Endodermal cell (in vitro differentiated cells): ENCODE measurements at regions not wholly inside any gene's neighbourhood (a gene's known extent, or its start where the extent isn't known, plus 50 kb on each side); places are given as distances from the start of the nearest gene placed in this dataset.
"Not testable (repeated sequence)": the region's sequence is repeated elsewhere in the genome, so short reads cannot be mapped to it uniquely, and the experiment has no call there.

Experiments used
- DNase-seq: peaks from one replicate; pipeline ENCODE4 v3.0.0-alpha.2; 2017
- H3K27ac ChIP-seq: 2 replicates; pipeline ENCODE4 v1.5.1; 2013; ENCODE audit warnings: mild to moderate bottlenecking, low read depth, low read length, moderate library complexity
- H3K27me3 ChIP-seq: 2 replicates; pipeline ENCODE4 v1.6.1; 2013; ENCODE audit warnings: mild to moderate bottlenecking, low read length, moderate library complexity; ENCODE audit not compliant: insufficient read depth, control insufficient read depth, poor library complexity, severe bottlenecking
- H3K36me3 ChIP-seq: 2 replicates; pipeline ENCODE4 v1.7.0; 2013; ENCODE audit warnings: mild to moderate bottlenecking, low read length, moderate library complexity; ENCODE audit not compliant: control insufficient read depth, insufficient read depth
- H3K4me1 ChIP-seq: one replicate; pipeline ENCODE4 v1.7.0; 2013; ENCODE audit warnings: low read length; ENCODE audit not compliant: control insufficient read depth, insufficient read depth
- H3K4me3 ChIP-seq: 2 replicates; pipeline ENCODE4 v1.5.1; 2013; ENCODE audit warnings: mild to moderate bottlenecking, low read length, moderate library complexity
- H3K9ac ChIP-seq: 2 replicates; pipeline ENCODE4 v1.6.1; 2013; ENCODE audit warnings: mild to moderate bottlenecking, low read length, moderate library complexity; ENCODE audit not compliant: poor library complexity, severe bottlenecking; ENCODE audit errors: extremely low read depth
- H3K9me3 ChIP-seq: 2 replicates; pipeline ENCODE4 v1.6.1; 2013; ENCODE audit warnings: mild to moderate bottlenecking, low read length, moderate library complexity; ENCODE audit not compliant: control insufficient read depth
- H3K27ac Mint-ChIP-seq: 2 replicates; pipeline ENCODE4 v1.8.0; 2020; ENCODE audit warnings: mixed read lengths
- H3K27me3 Mint-ChIP-seq: 2 replicates; pipeline ENCODE4 v1.8.0; 2021; ENCODE audit warnings: mild to moderate bottlenecking, mixed read lengths; ENCODE audit not compliant: insufficient read depth
- H3K36me3 Mint-ChIP-seq: 2 replicates; pipeline ENCODE4 v1.8.0; 2020; ENCODE audit warnings: low read depth, mixed read lengths
- H3K4me1 Mint-ChIP-seq: 2 replicates; pipeline ENCODE4 v1.8.0; 2020; ENCODE audit warnings: mixed read lengths
- H3K4me3 Mint-ChIP-seq: 2 replicates; pipeline ENCODE4 v1.8.0; 2020; ENCODE audit warnings: mild to moderate bottlenecking, moderate library complexity, mixed read lengths
- H3K9me3 Mint-ChIP-seq: 2 replicates; pipeline ENCODE4 v1.8.0; 2020; ENCODE audit warnings: mild to moderate bottlenecking, mixed read lengths
- CTCF ChIP-seq: fragments of 200-600 bp; sonication (generic); conservative IDR thresholded peaks from 2 replicates; pipeline ENCODE4 v1.5.0; 2021; ENCODE audit warnings: antibody characterized with exemption, mild to moderate bottlenecking
- WGBS, 2 experiments: methylation state at CpG; one replicate each; pipeline versions ENCODE4 v1.1.5 to v1.1.7; 2013; ENCODE audit warnings: missing lambda C conversion rate in 2 of 2, mixed read lengths in 1 of 2; ENCODE audit not compliant: insufficient coverage in 1 of 2, insufficient read length in 1 of 2; 5-methylcytosine and 5-hydroxymethylcytosine counted together

- DNase-seq = no peak
- no peak for TF ChIP-seq CTCF
- Histone ChIP-seq H3K27me3 (no peaks in the 10 kb centered on the region), H3K27ac (no peak overlapping the region), H3K4me3 (no peak overlapping the region), H3K9ac (no peak overlapping the region), H3K36me3 (no peaks in the 10 kb centered on the region), H3K4me1 (no peaks in the 10 kb centered on the region), H3K9me3 (peaks cover 6% of the 10 kb centered on the region)
- no peaks in the 10 kb centered on the region for H3K36me3 Mint-ChIP-seq
- peaks cover 13% of the 10 kb centered on the region for H3K4me1 Mint-ChIP-seq
- peaks cover 16% of the 10 kb centered on the region for H3K27me3 Mint-ChIP-seq
- peaks cover 13% of the 10 kb centered on the region for H3K9me3 Mint-ChIP-seq
- 95 to 98% methylated on average over 5 of the region's 5 CpGs for WGBS, 2 experiments
- H3K27ac Mint-ChIP-seq = no peak overlapping the region
- H3K4me3 Mint-ChIP-seq = no peak overlapping the region
Measured at GRCh38 chr3:128546646-128547045, 53.6 kb upstream of the GATA2 start.

- peaks cover 6% of the 10 kb centered on the region for H3K9me3 ChIP-seq
- Mint-ChIP-seq H3K4me3 (no peak overlapping the region), H3K4me1 (peaks cover 13% of the 10 kb centered on the region), H3K36me3 (no peaks in the 10 kb centered on the region), H3K27ac (no peak overlapping the region), H3K27me3 (peaks cover 19% of the 10 kb centered on the region), H3K9me3 (peaks cover 15% of the 10 kb centered on the region)
- TF ChIP-seq CTCF = no peak
- H3K9ac ChIP-seq = no peak overlapping the region
- no peak for DNase-seq
- no peaks in the 10 kb centered on the region for H3K4me1 ChIP-seq
- no peaks in the 10 kb centered on the region for H3K27me3 ChIP-seq
- WGBS, 2 experiments = 89 to 94% methylated on average over 4 to 8 of the region's 8 CpGs
- no peak overlapping the region for H3K4me3 ChIP-seq
- no peaks in the 10 kb centered on the region for H3K36me3 ChIP-seq
- H3K27ac ChIP-seq = no peak overlapping the region
Measured at GRCh38 chr3:128545120-128545752, 52.2 kb upstream of the GATA2 start.

GRCh38 chr3:128544190-128544589, 51.2 kb upstream of the GATA2 start:
- H3K36me3 ChIP-seq = no peaks in the 10 kb centered on the region
- DNase-seq = no peak
- H3K27me3 ChIP-seq = peaks cover 10% of the 10 kb centered on the region
- no peaks in the 10 kb centered on the region for H3K4me1 ChIP-seq
- peaks cover 20% of the 10 kb centered on the region for H3K27me3 Mint-ChIP-seq
- no peak overlapping the region for H3K9ac ChIP-seq
- H3K9me3 ChIP-seq = peaks cover 6% of the 10 kb centered on the region
- peaks cover 9% of the 10 kb centered on the region for H3K4me1 Mint-ChIP-seq
- no peak overlapping the region for H3K4me3 ChIP-seq
- no peak overlapping the region for H3K27ac ChIP-seq
- no peak overlapping the region for H3K4me3 Mint-ChIP-seq
- no peaks in the 10 kb centered on the region for H3K36me3 Mint-ChIP-seq
- peaks cover 15% of the 10 kb centered on the region for H3K9me3 Mint-ChIP-seq
- no peak overlapping the region for H3K27ac Mint-ChIP-seq
- no peak for TF ChIP-seq CTCF

GRCh38 chr3:128543570-128544174, 50.7 kb upstream of the GATA2 start:
- DNase-seq, H3K4me3 ChIP-seq, H3K4me1 Mint-ChIP-seq, H3K36me3 ChIP-seq, H3K36me3 Mint-ChIP-seq, H3K27ac ChIP-seq, H3K9ac ChIP-seq, H3K9me3 ChIP-seq, H3K4me1 ChIP-seq, H3K4me3 Mint-ChIP-seq, H3K27ac Mint-ChIP-seq: not testable (repeated sequence)
- peaks cover 23% of the 10 kb centered on the region for H3K27me3 Mint-ChIP-seq
- H3K27me3 ChIP-seq = peaks cover 15% of the 10 kb centered on the region
- WGBS, 2 experiments = 89 to 93% methylated on average over 3 to 6 of the region's 6 CpGs
- H3K9me3 Mint-ChIP-seq = peaks cover 15% of the 10 kb centered on the region
